ENCODE measurements at regions not wholly inside any gene's neighbourhood (a gene's known extent, or its start where the extent isn't known, plus 50 kb on each side); places are given as distances from the start of the nearest gene placed in this dataset.
"Not testable (repeated sequence)": the region's sequence is repeated elsewhere in the genome, so short reads cannot be mapped to it uniquely, and the experiment has no call there.

DNA sequence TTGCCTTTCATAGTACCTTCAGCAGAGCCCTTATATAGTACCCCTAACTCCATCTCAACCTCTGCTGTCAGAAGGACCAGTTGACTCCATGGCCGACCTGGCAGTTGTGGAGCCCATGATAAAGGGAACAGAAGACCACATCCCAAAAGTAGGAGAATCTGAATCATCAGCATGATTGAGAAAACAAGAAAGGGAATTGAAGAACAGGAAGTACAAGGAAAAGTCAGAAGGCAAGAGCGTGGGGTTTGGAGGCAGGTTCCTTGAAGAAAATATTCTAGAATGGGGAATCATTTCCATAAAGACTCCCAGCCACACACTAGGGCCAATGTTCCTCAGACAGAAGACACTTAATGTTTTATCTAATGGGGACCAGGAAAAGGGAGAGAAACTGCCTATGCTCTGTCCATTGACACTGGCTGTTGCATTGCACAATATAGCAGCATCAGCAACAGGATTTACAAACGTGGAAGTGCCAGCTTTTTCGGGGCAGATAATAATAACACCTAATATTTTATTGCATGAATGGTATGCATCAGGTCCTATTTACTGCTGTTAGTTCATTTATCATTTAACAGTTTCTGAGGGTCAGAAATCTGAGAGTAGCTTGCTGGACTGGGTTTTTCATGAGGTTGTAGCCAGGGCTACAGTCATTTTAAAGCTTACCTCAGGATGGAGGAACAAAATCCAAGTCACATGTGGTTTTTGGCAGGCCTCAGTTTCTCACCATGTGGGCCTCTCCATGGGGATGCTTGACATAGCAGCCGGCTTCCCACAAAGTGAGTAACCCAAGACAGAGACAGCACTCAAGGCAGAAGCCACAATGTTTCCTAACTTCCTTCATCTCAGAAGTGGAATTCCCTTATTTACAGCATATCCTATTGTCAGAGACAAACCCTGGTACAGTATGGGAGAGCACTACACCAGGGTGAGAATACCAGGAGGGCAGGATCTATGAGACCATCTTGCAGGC, 483.4 kb downstream of the PLPP3 start:
- no peaks in the 10 kb centered on the region for H3K27me3 ChIP-seq (replicated peaks)
- peak; percentile 86 for DNase-seq
- H3K36me3 ChIP-seq (replicated peaks), result no peaks in the 10 kb centered on the region
- TF ChIP-seq CTCF (IDR thresholded peaks at IDR 0.05; ENCODE audit: low read depth, low read length, missing control alignments), result no peak
- in situ Hi-C loops (cut with HindIII; ENCODE audit: low pct_ligation_motif_present, low sequenced_read_pairs), result no loop called here
- peak overlapping the region; percentile 42 for H3K27ac ChIP-seq
- H3K4me3 ChIP-seq (ENCODE audit: low read depth, low read length), result no peak overlapping the region

GRCh38 chr1:56094168-56094567, 485.2 kb downstream of the PLPP3 start:
- no peak for DNase-seq
- Histone ChIP-seq H3K36me3 (replicated peaks) (no peaks in the 10 kb centered on the region), H3K27ac (no peak overlapping the region), H3K4me3 (ENCODE audit: low read depth, low read length) (no peak overlapping the region), H3K27me3 (replicated peaks) (no peaks in the 10 kb centered on the region)
- in situ Hi-C loops (cut with HindIII; ENCODE audit: low pct_ligation_motif_present, low sequenced_read_pairs), result no loop called here
- no peak for TF ChIP-seq CTCF (IDR thresholded peaks at IDR 0.05; ENCODE audit: low read depth, low read length, missing control alignments)

GRCh38 chr1:56092684-56093570, 486.4 kb downstream of the PLPP3 start:
- Histone ChIP-seq H3K27ac (no peak overlapping the region), H3K27me3 (replicated peaks) (no peaks in the 10 kb centered on the region), H3K36me3 (replicated peaks) (no peaks in the 10 kb centered on the region), H3K4me3 (ENCODE audit: low read depth, low read length) (no peak overlapping the region)
- TF ChIP-seq CTCF (IDR thresholded peaks at IDR 0.05; ENCODE audit: low read depth, low read length, missing control alignments), result no peak
- DNase-seq, result no peak
- in situ Hi-C loops (cut with HindIII; ENCODE audit: low pct_ligation_motif_present, low sequenced_read_pairs), result no loop called here

DNA sequence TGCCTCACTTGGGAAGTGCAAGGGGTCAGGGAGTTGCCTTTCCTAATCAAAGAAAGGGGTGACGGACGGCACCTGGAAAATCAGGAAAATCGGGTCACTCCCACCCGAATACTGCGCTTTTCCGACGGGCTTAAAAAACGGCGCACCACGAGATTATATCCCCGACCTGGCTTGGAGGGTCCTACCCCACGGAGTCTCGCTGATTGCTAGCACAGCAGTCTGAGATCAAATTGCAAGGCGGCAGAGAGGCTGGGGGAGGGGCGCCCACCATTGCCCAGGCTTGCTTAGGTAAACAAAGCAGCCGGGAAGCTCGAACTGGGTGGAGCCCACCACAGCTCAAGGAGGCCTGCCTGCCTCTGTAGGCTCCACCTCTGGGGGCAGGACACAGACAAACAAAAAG, 489.5 kb downstream of the PLPP3 start:
- in situ Hi-C loops (cut with HindIII; ENCODE audit: low pct_ligation_motif_present, low sequenced_read_pairs); H3K36me3 ChIP-seq (replicated peaks); H3K27ac ChIP-seq; DNase-seq; H3K4me3 ChIP-seq (ENCODE audit: low read depth, low read length); H3K27me3 ChIP-seq (replicated peaks): not testable (repeated sequence)

- no peak for TF ChIP-seq CTCF (IDR thresholded peaks at IDR 0.05; ENCODE audit: low read depth, low read length, missing control alignments)
- H3K27me3 ChIP-seq (replicated peaks), result no peaks in the 10 kb centered on the region
- no peaks in the 10 kb centered on the region for H3K36me3 ChIP-seq (replicated peaks)
- in situ Hi-C loops (cut with HindIII; ENCODE audit: low pct_ligation_motif_present, low sequenced_read_pairs), result no loop called here
- DNase-seq, result no peak
- H3K4me3 ChIP-seq (ENCODE audit: low read depth, low read length), result no peak overlapping the region
- H3K27ac ChIP-seq, result no peak overlapping the region
Observed at GRCh38 chr1:56084246-56084645, 495.1 kb downstream of the PLPP3 start.

- in situ Hi-C loops (cut with HindIII; ENCODE audit: low pct_ligation_motif_present, low sequenced_read_pairs), result no loop called here
- no peak for DNase-seq
- no peak overlapping the region for H3K4me3 ChIP-seq (ENCODE audit: low read depth, low read length)
- no peaks in the 10 kb centered on the region for H3K36me3 ChIP-seq (replicated peaks)
- H3K27me3 ChIP-seq (replicated peaks), result no peaks in the 10 kb centered on the region
- no peak for TF ChIP-seq CTCF (IDR thresholded peaks at IDR 0.05; ENCODE audit: low read depth, low read length, missing control alignments)
- no peak overlapping the region for H3K27ac ChIP-seq
Observed at GRCh38 chr1:56081736-56082135, 497.6 kb downstream of the PLPP3 start.
